Trophoblast cell (in vitro differentiated cells and primary cell): ENCODE measurements at regions not wholly inside any gene's neighbourhood (a gene's known extent, or its start where the extent isn't known, plus 50 kb on each side); places are given as distances from the start of the nearest gene placed in this dataset.

Experiments
- DNase-seq, 2 donors: peaks; one replicate each; pipeline ENCODE4 v3.0.0-alpha.2; 2016
- H2AFZ ChIP-seq: 2 replicates; pipeline ENCODE4 v1.6.1; 2013; ENCODE audit warnings: low read length, moderate library complexity, mild to moderate bottlenecking; ENCODE audit not compliant: insufficient read depth, poor library complexity
- H2AK5ac ChIP-seq: 2 replicates; pipeline ENCODE4 v1.6.1; 2013; ENCODE audit warnings: mild to moderate bottlenecking, low read length
- H2BK120ac ChIP-seq: 2 replicates; pipeline ENCODE4 v1.6.1; 2013; ENCODE audit warnings: low read length, mild to moderate bottlenecking, moderate library complexity; ENCODE audit not compliant: insufficient read depth, poor library complexity
- H2BK12ac ChIP-seq: 2 replicates; pipeline ENCODE4 v1.6.1; 2013; ENCODE audit warnings: mild to moderate bottlenecking, low read length, moderate library complexity
- H2BK5ac ChIP-seq: 2 replicates; pipeline ENCODE4 v1.6.1; 2013; ENCODE audit warnings: low read length, low read depth, moderate library complexity, mild to moderate bottlenecking; ENCODE audit not compliant: poor library complexity
- H3K14ac ChIP-seq: 2 replicates; pipeline ENCODE4 v1.6.1; 2013; ENCODE audit warnings: mild to moderate bottlenecking, low read length
- H3K18ac ChIP-seq: 2 replicates; pipeline ENCODE4 v1.6.1; 2013; ENCODE audit warnings: mild to moderate bottlenecking, low read length
- H3K23ac ChIP-seq: 2 replicates; pipeline ENCODE4 v1.6.1; 2013; ENCODE audit warnings: low read length
- H3K27ac ChIP-seq: 2 replicates; pipeline ENCODE4 v1.5.1; 2013; ENCODE audit warnings: low read depth, mild to moderate bottlenecking, inconsistent platforms, low read length, moderate library complexity
- H3K27me3 ChIP-seq: 2 replicates; pipeline ENCODE4 v1.6.1; 2013; ENCODE audit warnings: inconsistent platforms, mild to moderate bottlenecking, low read length, moderate library complexity; ENCODE audit not compliant: insufficient read depth
- H3K36me3 ChIP-seq, 2 experiments: 1 replicate in 1 of 2; 2 replicates in 1 of 2; pipeline ENCODE4 v1.6.1; 2013; ENCODE audit warnings: low read length in 2 of 2, mild to moderate bottlenecking in 2 of 2, moderate library complexity in 1 of 2; ENCODE audit not compliant: insufficient read depth in 2 of 2, control insufficient read depth in 1 of 2
- H3K4ac ChIP-seq: 2 replicates; pipeline ENCODE4 v1.6.1; 2013; ENCODE audit warnings: low read depth, mild to moderate bottlenecking, low read length, moderate library complexity
- H3K4me1 ChIP-seq, 2 experiments: 1 replicate in 1 of 2; 2 replicates in 1 of 2; pipeline ENCODE4 v1.6.1; 2013; ENCODE audit warnings: low read length in 2 of 2, mild to moderate bottlenecking in 2 of 2, moderate library complexity in 1 of 2; ENCODE audit not compliant: insufficient read depth in 2 of 2, control insufficient read depth in 1 of 2
- H3K4me2 ChIP-seq: 2 replicates; pipeline ENCODE4 v1.6.1; 2013; ENCODE audit warnings: inconsistent platforms, mild to moderate bottlenecking, low read length, moderate library complexity
- H3K4me3 ChIP-seq: 2 replicates; pipeline ENCODE4 v1.5.1; 2013; ENCODE audit warnings: mild to moderate bottlenecking, low read depth, low read length, inconsistent platforms
- H3K79me1 ChIP-seq: one replicate; pipeline ENCODE4 v1.6.1; 2013; ENCODE audit warnings: low read length
- H3K79me2 ChIP-seq: 2 replicates; pipeline ENCODE4 v1.6.1; 2013; ENCODE audit warnings: low read length, mild to moderate bottlenecking; ENCODE audit not compliant: control insufficient read depth, insufficient read depth, poor library complexity
- H3K9ac ChIP-seq: 2 replicates; pipeline ENCODE4 v1.6.1; 2013; ENCODE audit warnings: mild to moderate bottlenecking, low read length
- H3K9me3 ChIP-seq: 2 replicates; pipeline ENCODE4 v1.6.1; 2013; ENCODE audit warnings: low read depth, mild to moderate bottlenecking, control low read depth, inconsistent platforms, low read length; ENCODE audit not compliant: insufficient read depth
- H4K12ac ChIP-seq: 2 replicates; pipeline ENCODE4 v1.6.1; 2013; ENCODE audit warnings: low read depth, mild to moderate bottlenecking, low read length, moderate library complexity
- H4K8ac ChIP-seq: 2 replicates; pipeline ENCODE4 v1.6.1; 2013; ENCODE audit warnings: low read depth, mild to moderate bottlenecking, low read length, moderate library complexity
- H4K91ac ChIP-seq: one replicate; pipeline ENCODE4 v1.6.1; 2013; ENCODE audit warnings: low read depth, mild to moderate bottlenecking, low read length, moderate library complexity
- WGBS: extraction: QIAGEN DNeasy Blood & Tissue Kit; methylation state at CpG from one replicate; pipeline ENCODE4 v1.1.7; 2013; ENCODE audit warnings: missing lambda C conversion rate; ENCODE audit not compliant: insufficient read length, insufficient coverage; ENCODE audit errors: extremely low coverage; 5-methylcytosine and 5-hydroxymethylcytosine counted together

GRCh38 chr22:47233316-47234243 is 471.1 kb downstream of the TBC1D22A start:
- no peak overlapping the region for H3K18ac ChIP-seq
- no CpG with 5 or more reads among the region's 9 CpGs for WGBS
- H3K36me3 ChIP-seq: no peaks in the 10 kb centered on the region
- no peak overlapping the region for H3K4ac ChIP-seq
- no peak overlapping the region for H4K91ac ChIP-seq
- no peak overlapping the region for H3K23ac ChIP-seq
- H3K9ac ChIP-seq: no peak overlapping the region
- H3K27me3 ChIP-seq: no peaks in the 10 kb centered on the region
- H3K27ac ChIP-seq: no peak overlapping the region
- no peaks in the 10 kb centered on the region for H3K79me1 ChIP-seq
- no peak overlapping the region for H2BK12ac ChIP-seq
- no peak overlapping the region for H3K4me2 ChIP-seq
- no peak overlapping the region for H3K4me3 ChIP-seq
- DNase-seq: no peak
- H2BK120ac ChIP-seq: no peak overlapping the region
- no peak overlapping the region for H3K14ac ChIP-seq
- H4K8ac ChIP-seq: no peak overlapping the region
- no peaks in the 10 kb centered on the region for H3K4me1 ChIP-seq
- peaks cover 47% of the 10 kb centered on the region for H3K9me3 ChIP-seq
- no peaks in the 10 kb centered on the region for H3K79me2 ChIP-seq
- no peak overlapping the region for H2AK5ac ChIP-seq
- H2AFZ ChIP-seq: no peak overlapping the region
- no peak overlapping the region for H4K12ac ChIP-seq
- no peak overlapping the region for H2BK5ac ChIP-seq

DNA sequence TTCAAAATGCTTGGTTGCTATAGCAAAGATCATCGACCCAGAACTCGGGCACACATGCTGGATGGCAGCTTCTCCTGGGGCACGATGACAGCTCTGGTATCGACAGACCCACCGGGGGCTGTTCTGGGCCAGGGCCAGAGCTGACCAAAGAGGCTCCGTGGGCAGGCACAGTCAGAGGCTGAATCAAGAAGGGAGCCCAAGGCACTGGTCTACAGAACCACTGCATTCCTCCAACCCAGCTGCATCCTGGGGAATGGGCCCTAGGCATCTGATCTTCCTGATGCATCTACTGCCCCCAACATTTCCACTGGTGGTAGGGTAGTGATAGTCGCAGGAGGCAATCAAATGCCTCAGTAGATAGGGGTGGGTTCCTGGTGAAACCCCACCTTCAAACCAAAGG is 470.3 kb downstream of the TBC1D22A start:
- Histone ChIP-seq H4K91ac (no peak overlapping the region), H2BK12ac (no peak overlapping the region), H3K27ac (no peak overlapping the region), H3K27me3 (no peaks in the 10 kb centered on the region), H3K9ac (no peak overlapping the region), H3K79me2 (no peaks in the 10 kb centered on the region), H2AK5ac (no peak overlapping the region), H3K9me3 (peaks cover 38% of the 10 kb centered on the region), H4K8ac (no peak overlapping the region), H2AFZ (no peak overlapping the region), H2BK120ac (no peak overlapping the region), H4K12ac (no peak overlapping the region), H3K36me3 (no peaks in the 10 kb centered on the region), H3K18ac (no peak overlapping the region), H3K23ac (no peak overlapping the region), H3K4me2 (no peak overlapping the region), H3K79me1 (no peaks in the 10 kb centered on the region), H2BK5ac (no peak overlapping the region), H3K4me3 (no peak overlapping the region), H3K14ac (no peak overlapping the region), H3K4ac (no peak overlapping the region), H3K4me1 (no peaks in the 10 kb centered on the region)
- no CpG with 5 or more reads among the region's 7 CpGs for WGBS
- no peak for DNase-seq

DNA sequence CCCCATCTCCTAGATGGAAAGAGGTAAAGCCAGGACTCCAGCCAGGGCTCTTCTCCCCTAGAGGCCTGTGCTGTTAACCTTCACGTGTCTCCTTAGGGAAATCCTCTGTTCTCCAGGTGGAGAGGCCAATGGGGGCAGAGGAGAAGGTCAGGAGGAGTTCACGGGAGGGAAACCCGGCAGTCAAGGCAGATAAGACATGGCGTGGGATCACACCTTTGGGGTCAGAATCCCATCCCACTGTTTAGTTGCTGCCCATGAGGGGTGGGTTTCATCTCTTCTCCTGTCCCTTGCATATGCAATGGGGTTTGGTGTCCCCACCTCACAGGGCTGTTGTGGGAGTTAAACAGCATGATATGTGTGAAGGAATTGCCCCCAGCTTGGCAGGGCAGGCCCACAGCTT is 469.7 kb downstream of the TBC1D22A start:
- Histone ChIP-seq H3K4me1 (no peaks in the 10 kb centered on the region), H3K27ac (no peak overlapping the region), H2AK5ac (no peak overlapping the region), H3K79me2 (no peaks in the 10 kb centered on the region), H2BK5ac (no peak overlapping the region), H2BK12ac (no peak overlapping the region), H3K18ac (no peak overlapping the region), H3K23ac (no peak overlapping the region), H2AFZ (no peak overlapping the region), H3K4ac (no peak overlapping the region), H4K8ac (no peak overlapping the region), H4K91ac (no peak overlapping the region), H3K9ac (no peak overlapping the region), H2BK120ac (no peak overlapping the region), H3K14ac (no peak overlapping the region), H3K9me3 (peaks cover 36% of the 10 kb centered on the region), H3K27me3 (no peaks in the 10 kb centered on the region), H3K36me3 (no peaks in the 10 kb centered on the region), H3K4me3 (no peak overlapping the region), H4K12ac (no peak overlapping the region), H3K4me2 (no peak overlapping the region), H3K79me1 (no peaks in the 10 kb centered on the region)
- WGBS: no CpG with 5 or more reads among the region's 4 CpGs
- no peak for DNase-seq

GRCh38 chr22:47231759-47232158 is 469.3 kb downstream of the TBC1D22A start:
- no peak for DNase-seq
- Histone ChIP-seq H3K27ac (no peak overlapping the region), H3K23ac (no peak overlapping the region), H2BK12ac (no peak overlapping the region), H4K91ac (no peak overlapping the region), H3K18ac (no peak overlapping the region), H2BK5ac (no peak overlapping the region), H3K4me3 (no peak overlapping the region), H3K4me1 (no peaks in the 10 kb centered on the region), H2AK5ac (no peak overlapping the region), H3K9me3 (peaks cover 34% of the 10 kb centered on the region), H3K9ac (no peak overlapping the region), H3K4me2 (no peak overlapping the region), H2BK120ac (no peak overlapping the region), H4K8ac (no peak overlapping the region), H3K4ac (no peak overlapping the region), H2AFZ (no peak overlapping the region), H3K79me1 (no peaks in the 10 kb centered on the region), H3K36me3 (no peaks in the 10 kb centered on the region), H3K14ac (no peak overlapping the region), H4K12ac (no peak overlapping the region), H3K79me2 (no peaks in the 10 kb centered on the region), H3K27me3 (no peaks in the 10 kb centered on the region)
- no CpG with 5 or more reads among the region's 7 CpGs for WGBS
